ENCODE measurements at regions not wholly inside any gene's neighbourhood (a gene's known extent, or its start where the extent isn't known, plus 50 kb on each side); places are given as distances from the start of the nearest gene placed in this dataset.
A peak's percentile ranks its signal among the peaks of the same experiment; 100 is the strongest.
"Not testable (repeated sequence)": the region's sequence is repeated elsewhere in the genome, so short reads cannot be mapped to it uniquely, and the experiment has no call there.

- DNase-seq; ATAC-seq; intact Hi-C loops (cut with micrococcal nuclease): not testable (repeated sequence)
These were observed 183.0 kb downstream of the HACE1 start for GRCh38 chr6:104676679-104677078.

- intact Hi-C loops (cut with micrococcal nuclease); ATAC-seq; DNase-seq: not testable (repeated sequence)
These were observed 184.6 kb downstream of the HACE1 start for GRCh38 chr6:104675161-104675560.

- ATAC-seq; intact Hi-C loops (cut with micrococcal nuclease); DNase-seq: not testable (repeated sequence)
These were observed 186.6 kb downstream of the HACE1 start for GRCh38 chr6:104673078-104673477.

GRCh38 chr6:104671591-104671891 is 188.2 kb downstream of the HACE1 start:
- intact Hi-C loops (cut with micrococcal nuclease); ATAC-seq: not testable (repeated sequence)

GRCh38 chr6:104670834-104671590 is 188.7 kb downstream of the HACE1 start:
- intact Hi-C loops (cut with micrococcal nuclease); DNase-seq: not testable (repeated sequence)

More at GRCh38 chr6:104671591-104671891, 188.2 kb downstream of the HACE1 start:
- DNase-seq = not testable (repeated sequence)

GRCh38 chr6:104669483-104669882 is 190.2 kb downstream of the HACE1 start:
- intact Hi-C loops (cut with micrococcal nuclease) = no loop called here
- DNase-seq = no peak
- ATAC-seq = no peak

More at GRCh38 chr6:104670834-104671590, 188.7 kb downstream of the HACE1 start:
- ATAC-seq = not testable (repeated sequence)

GRCh38 chr6:104656235-104656634 is 203.5 kb downstream of the HACE1 start:
- DNase-seq = no peak
- intact Hi-C loops (cut with micrococcal nuclease) = no loop called here
- ATAC-seq = no peak

- intact Hi-C loops (cut with micrococcal nuclease) = no loop called here
- ATAC-seq = no peak
- DNase-seq = no peak
These were observed 205.9 kb downstream of the HACE1 start for GRCh38 chr6:104653781-104654180.

- intact Hi-C loops (cut with micrococcal nuclease) = no loop called here
- DNase-seq = no peak
- no peak for ATAC-seq
These were observed 211.4 kb downstream of the HACE1 start for GRCh38 chr6:104648347-104648746.

- intact Hi-C loops (cut with micrococcal nuclease) = no loop called here
- ATAC-seq = no peak
- DNase-seq = no peak
These were observed 214.9 kb downstream of the HACE1 start for GRCh38 chr6:104644848-104645247.

- ATAC-seq = no peak
- intact Hi-C loops (cut with micrococcal nuclease) = no loop called here
- DNase-seq = no peak
These were observed 216.8 kb downstream of the HACE1 start for GRCh38 chr6:104642871-104643270.

GRCh38 chr6:104640761-104641160 is 219.0 kb downstream of the HACE1 start:
- intact Hi-C loops (cut with micrococcal nuclease) = no loop called here
- ATAC-seq = no peak

GRCh38 chr6:104640150-104640700 is 219.5 kb downstream of the HACE1 start:
- intact Hi-C loops (cut with micrococcal nuclease) = no loop called here
- no peak for ATAC-seq

More at GRCh38 chr6:104640761-104641160, 219.0 kb downstream of the HACE1 start:
- DNase-seq = no peak

GRCh38 chr6:104639668-104640067 is 220.1 kb downstream of the HACE1 start:
- intact Hi-C loops (cut with micrococcal nuclease) = no loop called here
- DNase-seq = no peak
- peak; percentile 70 for ATAC-seq

More at GRCh38 chr6:104640150-104640700, 219.5 kb downstream of the HACE1 start:
- no peak for DNase-seq

- intact Hi-C loops (cut with micrococcal nuclease) = no loop called here
- peak; percentile 35 for DNase-seq
- ATAC-seq = peak; percentile 89
These were observed 220.9 kb downstream of the HACE1 start for GRCh38 chr6:104638841-104639290.

GRCh38 chr6:104633125-104633524 is 226.6 kb downstream of the HACE1 start:
- intact Hi-C loops (cut with micrococcal nuclease) = no loop called here
- ATAC-seq = no peak
- DNase-seq = no peak

GRCh38 chr6:104632588-104632987 is 227.1 kb downstream of the HACE1 start:
- intact Hi-C loops (cut with micrococcal nuclease) = no loop called here
- ATAC-seq (no peak), DNase-seq (no peak)

- intact Hi-C loops (cut with micrococcal nuclease) = no loop called here
- DNase-seq (no peak), ATAC-seq (no peak)
These were observed 228.8 kb downstream of the HACE1 start for GRCh38 chr6:104630955-104631354.

- DNase-seq = no peak
- intact Hi-C loops (cut with micrococcal nuclease) = no loop called here
- ATAC-seq = no peak
These were observed 229.2 kb downstream of the HACE1 start for GRCh38 chr6:104630522-104630921.

- intact Hi-C loops (cut with micrococcal nuclease) = no loop called here
These were observed 229.9 kb downstream of the HACE1 start for GRCh38 chr6:104629826-104630225.

GRCh38 chr6:104625536-104625935 is 234.2 kb downstream of the HACE1 start:
- intact Hi-C loops (cut with micrococcal nuclease) = no loop called here
- no peak for ATAC-seq
- no peak for DNase-seq

More at GRCh38 chr6:104629826-104630225, 229.9 kb downstream of the HACE1 start:
- DNase-seq (no peak), ATAC-seq (no peak)
